Testis (tissue), 2 donors: ENCODE measurements at regions not wholly inside any gene's neighbourhood (a gene's known extent, or its start where the extent isn't known, plus 50 kb on each side); places are given as distances from the start of the nearest gene placed in this dataset.

ENCODE experiments used
- CTCF ChIP-seq, 3 experiments: fragments of 450-650 bp in 2 of 3; fragments of 200-600 bp in 1 of 3; sonication (generic) in 1 of 3; IDR thresholded peaks; one replicate each; pipeline ENCODE4 v1.5.1; 2016 to 2019; ENCODE audit warnings: antibody characterized with exemption in 3 of 3, mild to moderate bottlenecking in 2 of 3, moderate library complexity in 1 of 3
- POLR2A ChIP-seq: fragments of 450-650 bp; IDR thresholded peaks from one replicate; pipeline ENCODE4 v1.6.1; 2017; ENCODE audit warnings: antibody characterized with exemption, mild to moderate bottlenecking, moderate library complexity

GRCh38 chr6:51350308-51350904 is 531.7 kb downstream of the TFAP2B start:
- TF ChIP-seq CTCF (IDR thresholded peaks at IDR 0.05) (peak in 1 of 3 experiments; percentile 50), POLR2A (no peak)
